Upper lobe of right lung (tissue), 1 donor: ENCODE measurements at regions not wholly inside any gene's neighbourhood (a gene's known extent, or its start where the extent isn't known, plus 50 kb on each side); places are given as distances from the start of the nearest gene placed in this dataset.

Source experiments
- ATAC-seq: fragments of 200-7000 bp; cut with Tn5 transposase; one replicate; pipeline ENCODE4 v1.9.1; 2020; ENCODE audit warnings: mild to moderate bottlenecking, moderate library complexity
- DNase-seq: peaks from one replicate; pipeline ENCODE4 v3.0.0-alpha.2; 2020
- H3K27ac ChIP-seq: fragments of 200-600 bp; one replicate; pipeline ENCODE4 v1.8.0; 2022
- H3K27me3 ChIP-seq: fragments of 200-600 bp; one replicate; pipeline ENCODE4 v1.8.0; 2022; ENCODE audit warnings: mild to moderate bottlenecking
- H3K36me3 ChIP-seq: fragments of 200-600 bp; one replicate; pipeline ENCODE4 v1.8.0; 2022
- H3K4me1 ChIP-seq: fragments of 200-600 bp; one replicate; pipeline ENCODE4 v1.8.0; 2022
- H3K4me3 ChIP-seq: fragments of 200-600 bp; one replicate; pipeline ENCODE4 v1.8.0; 2022; ENCODE audit warnings: mild to moderate bottlenecking
- H3K9me3 ChIP-seq: fragments of 200-600 bp; one replicate; pipeline ENCODE4 v1.8.0; 2022
- intact Hi-C: fragments of 100-400 bp; cut with DNase I; formaldehyde crosslinking; loops from one replicate; pipeline ENCODE4 v1.11.0; 2022
- TF ChIP-seq, protein P1 (sequence below): fragments of 200-600 bp; IDR thresholded peaks from one replicate; pipeline ENCODE4 v1.8.0; 2022; ENCODE audit warnings: antibody characterized with exemption
- donor health status: DM: no; HTN: yes; CAD: no; lungs with severe emphysema.

DNA sequence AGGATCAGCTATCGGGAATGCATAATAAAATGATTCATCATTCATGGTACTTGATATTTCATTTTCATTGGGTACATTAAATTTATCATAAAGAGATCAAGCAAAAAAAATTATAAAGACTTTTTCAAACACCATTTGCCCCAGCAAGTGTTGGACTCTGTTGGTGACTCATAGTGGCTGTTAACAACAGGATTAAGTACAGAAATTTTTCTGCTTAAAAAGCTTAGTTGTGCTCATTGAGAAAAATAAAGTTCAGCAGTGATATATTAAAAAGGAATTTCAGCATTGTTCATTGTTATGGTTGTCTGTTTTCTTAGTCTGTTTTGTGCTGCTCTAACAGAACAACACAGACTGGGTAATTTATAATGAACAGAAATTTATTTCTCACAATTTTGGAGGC lies 86.2 kb upstream of the PCDH10 start:
- Histone ChIP-seq H3K27ac (no peak overlapping the region), H3K4me1 (no peaks in the 10 kb centered on the region)

DNA sequence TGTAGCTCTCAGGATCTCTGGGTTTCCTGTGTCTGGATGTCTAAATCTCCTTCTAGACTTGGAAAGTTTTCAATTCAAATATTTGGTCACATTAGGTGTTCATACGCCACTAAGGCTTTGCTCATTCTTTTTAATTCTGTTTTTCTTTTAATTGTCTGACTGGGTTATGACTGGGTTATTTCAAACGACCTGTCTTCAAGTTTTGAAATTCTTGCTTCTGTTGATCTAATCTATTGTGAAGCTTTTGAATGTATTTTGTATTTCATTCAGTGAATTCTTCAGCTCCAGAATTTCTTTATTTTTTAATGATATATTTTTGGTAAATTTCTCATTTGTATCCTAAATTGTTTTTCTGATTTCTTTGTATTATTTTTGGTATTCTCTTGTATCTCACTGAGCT lies 81.0 kb upstream of the PCDH10 start:
- no peak for DNase-seq
- Histone ChIP-seq H3K27ac (no peak overlapping the region), H3K4me3 (no peak overlapping the region), H3K9me3 (peaks cover 5% of the 10 kb centered on the region), H3K27me3 (no peaks in the 10 kb centered on the region), H3K4me1 (no peaks in the 10 kb centered on the region), H3K36me3 (no peaks in the 10 kb centered on the region)
- intact Hi-C loops = no loop called here
- ATAC-seq = no peak
- TF ChIP-seq, protein P1, sequence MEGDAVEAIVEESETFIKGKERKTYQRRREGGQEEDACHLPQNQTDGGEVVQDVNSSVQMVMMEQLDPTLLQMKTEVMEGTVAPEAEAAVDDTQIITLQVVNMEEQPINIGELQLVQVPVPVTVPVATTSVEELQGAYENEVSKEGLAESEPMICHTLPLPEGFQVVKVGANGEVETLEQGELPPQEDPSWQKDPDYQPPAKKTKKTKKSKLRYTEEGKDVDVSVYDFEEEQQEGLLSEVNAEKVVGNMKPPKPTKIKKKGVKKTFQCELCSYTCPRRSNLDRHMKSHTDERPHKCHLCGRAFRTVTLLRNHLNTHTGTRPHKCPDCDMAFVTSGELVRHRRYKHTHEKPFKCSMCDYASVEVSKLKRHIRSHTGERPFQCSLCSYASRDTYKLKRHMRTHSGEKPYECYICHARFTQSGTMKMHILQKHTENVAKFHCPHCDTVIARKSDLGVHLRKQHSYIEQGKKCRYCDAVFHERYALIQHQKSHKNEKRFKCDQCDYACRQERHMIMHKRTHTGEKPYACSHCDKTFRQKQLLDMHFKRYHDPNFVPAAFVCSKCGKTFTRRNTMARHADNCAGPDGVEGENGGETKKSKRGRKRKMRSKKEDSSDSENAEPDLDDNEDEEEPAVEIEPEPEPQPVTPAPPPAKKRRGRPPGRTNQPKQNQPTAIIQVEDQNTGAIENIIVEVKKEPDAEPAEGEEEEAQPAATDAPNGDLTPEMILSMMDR = no peak

More for the DNA sequence above, 86.2 kb upstream of the PCDH10 start:
- no peak overlapping the region for H3K4me3 ChIP-seq
- TF ChIP-seq, protein P1 = no peak
- H3K36me3 ChIP-seq = no peaks in the 10 kb centered on the region
- no peak for ATAC-seq
- intact Hi-C loops = no loop called here
- H3K9me3 ChIP-seq = peaks cover 5% of the 10 kb centered on the region
- no peak for DNase-seq
- H3K27me3 ChIP-seq = no peaks in the 10 kb centered on the region

DNA sequence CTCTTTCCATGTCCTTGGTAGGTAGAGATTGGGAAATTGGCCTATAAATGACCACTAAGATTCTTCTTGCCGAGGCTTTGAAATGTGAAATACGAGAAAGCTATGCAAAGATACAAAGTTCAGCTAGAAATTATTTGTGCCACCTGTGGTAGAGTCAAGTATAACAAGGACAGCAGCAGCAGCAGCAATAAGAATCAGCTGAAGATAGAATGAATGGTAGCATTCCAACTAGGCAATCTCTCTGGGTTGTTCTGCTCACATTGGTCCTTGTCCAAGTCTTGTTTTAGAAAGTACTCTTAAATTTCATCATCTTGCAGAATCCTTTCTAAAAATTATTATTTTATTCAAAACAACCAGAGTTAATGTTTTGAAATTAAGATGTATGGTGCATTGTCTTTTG lies 67.8 kb upstream of the PCDH10 start:
- no peaks in the 10 kb centered on the region for H3K4me1 ChIP-seq
- intact Hi-C loops = no loop called here
- no peaks in the 10 kb centered on the region for H3K36me3 ChIP-seq
- TF ChIP-seq, protein P1 = no peak
- ATAC-seq = no peak
- H3K4me3 ChIP-seq = no peak overlapping the region
- no peaks in the 10 kb centered on the region for H3K9me3 ChIP-seq
- H3K27me3 ChIP-seq = no peaks in the 10 kb centered on the region
- no peak overlapping the region for H3K27ac ChIP-seq
- no peak for DNase-seq

DNA sequence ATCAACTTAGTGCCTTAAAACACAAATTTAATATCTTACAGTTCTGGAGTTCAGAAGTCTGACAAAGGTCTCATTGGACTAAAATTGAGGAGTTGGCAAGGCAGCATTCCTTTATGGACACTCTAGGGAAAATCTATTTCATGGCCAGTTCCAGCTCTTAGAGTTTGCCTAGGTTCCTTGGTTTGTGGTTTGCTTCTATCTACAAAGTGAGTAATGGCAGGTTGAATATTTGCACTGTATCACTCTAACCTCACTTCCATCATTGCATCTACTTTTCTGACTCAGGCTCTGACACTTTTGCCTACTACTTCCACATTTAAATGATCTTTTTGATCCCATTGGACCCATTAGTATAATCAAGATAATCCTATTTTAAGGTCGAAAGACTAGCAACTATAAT lies 64.7 kb upstream of the PCDH10 start:
- Histone ChIP-seq H3K36me3 (no peaks in the 10 kb centered on the region), H3K9me3 (no peaks in the 10 kb centered on the region), H3K4me1 (no peaks in the 10 kb centered on the region), H3K27me3 (no peaks in the 10 kb centered on the region), H3K4me3 (no peak overlapping the region), H3K27ac (no peak overlapping the region)
- intact Hi-C loops = no loop called here
- DNase-seq (no peak), ATAC-seq (no peak)
- TF ChIP-seq, protein P1 = no peak

DNA sequence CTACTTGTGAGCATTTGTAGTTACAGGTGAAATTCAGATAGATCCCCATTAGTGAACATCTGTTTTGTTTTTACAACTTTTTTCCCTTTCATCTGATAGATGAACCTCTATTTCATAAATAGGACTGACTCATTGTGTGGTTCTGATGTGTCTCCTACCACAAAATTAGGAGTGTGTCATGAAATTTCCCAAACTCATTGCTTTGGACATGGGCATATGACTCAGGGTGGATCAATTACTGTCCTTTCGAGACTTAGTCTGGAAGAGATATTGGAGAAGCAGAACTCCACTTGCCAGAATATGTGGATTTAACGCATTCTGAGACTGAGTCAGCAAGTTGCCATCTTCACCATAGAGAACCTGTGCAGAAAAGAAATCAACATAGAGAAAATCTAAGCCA lies 53.5 kb upstream of the PCDH10 start:
- TF ChIP-seq, protein P1 = no peak
- Histone ChIP-seq H3K27me3 (no peaks in the 10 kb centered on the region), H3K36me3 (no peaks in the 10 kb centered on the region), H3K4me3 (no peak overlapping the region), H3K4me1 (no peaks in the 10 kb centered on the region), H3K27ac (no peak overlapping the region), H3K9me3 (no peaks in the 10 kb centered on the region)
- intact Hi-C loops = no loop called here
- DNase-seq (no peak), ATAC-seq (no peak)

DNA sequence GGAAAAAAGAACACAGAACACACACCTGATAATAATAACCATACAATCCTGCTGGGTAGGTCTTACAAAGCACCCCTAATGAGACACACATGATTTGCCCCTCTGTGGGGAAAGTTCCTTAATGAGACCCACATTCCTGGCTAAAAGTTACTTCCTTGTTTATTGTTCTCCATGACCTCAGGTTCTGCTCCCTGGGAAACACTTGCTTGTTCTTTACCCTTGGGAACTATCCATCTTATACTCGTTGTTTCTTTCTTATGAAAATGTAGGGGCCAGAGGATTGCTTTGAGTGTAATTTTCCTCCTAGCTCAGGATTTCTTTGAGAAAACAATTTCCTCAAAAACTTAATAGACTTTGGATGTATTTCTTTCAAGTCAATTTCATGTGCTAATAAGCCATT lies 52.1 kb upstream of the PCDH10 start:
- ATAC-seq (no peak), DNase-seq (no peak)
- no peaks in the 10 kb centered on the region for H3K9me3 ChIP-seq
- no peaks in the 10 kb centered on the region for H3K4me1 ChIP-seq
- no peaks in the 10 kb centered on the region for H3K36me3 ChIP-seq
- H3K4me3 ChIP-seq = no peak overlapping the region
- H3K27ac ChIP-seq = no peak overlapping the region
- intact Hi-C loops = no loop called here
- TF ChIP-seq, protein P1 = no peak
- H3K27me3 ChIP-seq = no peaks in the 10 kb centered on the region
